ENCODE measurements at regions not wholly inside any gene's neighbourhood (a gene's known extent, or its start where the extent isn't known, plus 50 kb on each side); places are given as distances from the start of the nearest gene placed in this dataset.
"Not testable (repeated sequence)": the region's sequence is repeated elsewhere in the genome, so short reads cannot be mapped to it uniquely, and the experiment has no call there.

GRCh38 chr4:45442466-45442865 is 681.4 kb downstream of the GABRG1 start:
- no peak for TF ChIP-seq CTCF (IDR thresholded peaks at IDR 0.05)
- 64 to 71% (median 70%) methylated on average over 1 of the region's 1 CpG for WGBS, 3 donors
- DNase-seq (no peak), ATAC-seq (no peak)
- H3K27ac ChIP-seq: no peak overlapping the region
- H3K4me1 ChIP-seq: no peaks in the 10 kb centered on the region
- H3K4me3 ChIP-seq: no peak overlapping the region
- no peaks in the 10 kb centered on the region for H3K27me3 ChIP-seq (ENCODE audit: insufficient read depth in 3 of 3, low read length in 2 of 3)
- no peaks in the 10 kb centered on the region for H3K36me3 ChIP-seq (ENCODE audit: insufficient read depth in 1 of 2, low read depth in 1 of 2)
- intact Hi-C loops (cut with DNase I): no loop called here
- H3K9me3 ChIP-seq: no peaks in the 10 kb centered on the region

- WGBS, 3 donors: 29 to 39% (median 35%) methylated on average over 2 of the region's 2 CpGs
- Histone ChIP-seq H3K4me1 (no peaks in the 10 kb centered on the region), H3K36me3 (ENCODE audit: insufficient read depth in 1 of 2, low read depth in 1 of 2) (no peaks in the 10 kb centered on the region), H3K27ac (no peak overlapping the region), H3K27me3 (ENCODE audit: insufficient read depth in 3 of 3, low read length in 2 of 3) (no peaks in the 10 kb centered on the region), H3K4me3 (no peak overlapping the region), H3K9me3 (no peaks in the 10 kb centered on the region)
- ATAC-seq (no peak), DNase-seq (no peak)
- TF ChIP-seq CTCF (IDR thresholded peaks at IDR 0.05): no peak
- intact Hi-C loops (cut with DNase I): no loop called here
Measured at GRCh38 chr4:45438047-45438446, 685.8 kb downstream of the GABRG1 start.

GRCh38 chr4:45437381-45437780 is 686.5 kb downstream of the GABRG1 start:
- Histone ChIP-seq H3K4me3 (no peak overlapping the region), H3K27ac (no peak overlapping the region), H3K27me3 (ENCODE audit: insufficient read depth in 3 of 3, low read length in 2 of 3) (no peaks in the 10 kb centered on the region), H3K4me1 (no peaks in the 10 kb centered on the region), H3K36me3 (ENCODE audit: insufficient read depth in 1 of 2, low read depth in 1 of 2) (no peaks in the 10 kb centered on the region), H3K9me3 (no peaks in the 10 kb centered on the region)
- ATAC-seq (no peak), DNase-seq (no peak)
- no peak for TF ChIP-seq CTCF (IDR thresholded peaks at IDR 0.05)
- 95 to 100% (median 95%) methylated on average over 1 of the region's 1 CpG for WGBS, 3 donors
- intact Hi-C loops (cut with DNase I): no loop called here

GRCh38 chr4:45425135-45425534 is 698.7 kb downstream of the GABRG1 start:
- DNase-seq (no peak), ATAC-seq (no peak)
- H3K4me3 ChIP-seq: no peak overlapping the region
- 23 to 36% (median 34%) methylated on average over 1 of the region's 1 CpG for WGBS, 3 donors
- H3K9me3 ChIP-seq: peaks cover 6% of the 10 kb centered on the region
- no peaks in the 10 kb centered on the region for H3K4me1 ChIP-seq
- H3K27ac ChIP-seq: no peak overlapping the region
- intact Hi-C loops (cut with DNase I): no loop called here
- no peaks in the 10 kb centered on the region for H3K36me3 ChIP-seq (ENCODE audit: insufficient read depth in 1 of 2, low read depth in 1 of 2)
- TF ChIP-seq CTCF (IDR thresholded peaks at IDR 0.05): no peak
- H3K27me3 ChIP-seq (ENCODE audit: insufficient read depth in 3 of 3, low read length in 2 of 3): no peaks in the 10 kb centered on the region

- WGBS, 3 donors: 47 to 59% (median 58%) methylated on average over 3 of the region's 3 CpGs
- H3K36me3 ChIP-seq (ENCODE audit: insufficient read depth in 1 of 2, low read depth in 1 of 2): no peaks in the 10 kb centered on the region
- H3K4me1 ChIP-seq: no peaks in the 10 kb centered on the region
- H3K4me3 ChIP-seq: no peak overlapping the region
- H3K27ac ChIP-seq: no peak overlapping the region
- TF ChIP-seq CTCF (IDR thresholded peaks at IDR 0.05): no peak
- no peaks in the 10 kb centered on the region for H3K27me3 ChIP-seq (ENCODE audit: insufficient read depth in 3 of 3, low read length in 2 of 3)
- no peak for DNase-seq
- H3K9me3 ChIP-seq: peaks cover 6% of the 10 kb centered on the region
- intact Hi-C loops (cut with DNase I): no loop called here
- no peak for ATAC-seq
Measured at GRCh38 chr4:45423896-45424295, 697.5 kb upstream of the GNPDA2 start.

GRCh38 chr4:45420091-45420674 is 693.8 kb upstream of the GNPDA2 start:
- H3K9me3 ChIP-seq; H3K4me3 ChIP-seq; H3K27me3 ChIP-seq (ENCODE audit: insufficient read depth in 3 of 3, low read length in 2 of 3); H3K36me3 ChIP-seq (ENCODE audit: insufficient read depth in 1 of 2, low read depth in 1 of 2); H3K4me1 ChIP-seq; ATAC-seq; intact Hi-C loops (cut with DNase I); H3K27ac ChIP-seq: not testable (repeated sequence)
- peak in 1 of 2 donors; percentile 48 for DNase-seq
- 93 to 94% (median 94%) methylated on average over 15 to 21 of the region's 21 CpGs for WGBS, 3 donors
